Cardiac fibroblast (primary cell): ENCODE measurements at regions not wholly inside any gene's neighbourhood (a gene's known extent, or its start where the extent isn't known, plus 50 kb on each side); places are given as distances from the start of the nearest gene placed in this dataset.
"Not testable (repeated sequence)": the region's sequence is repeated elsewhere in the genome, so short reads cannot be mapped to it uniquely, and the experiment has no call there.

ENCODE experiments used
- DNase-seq, 2 donors: peaks; one replicate each; pipeline versions ENCODE4 v3.0.0 to v3.0.0-alpha.2; 2010; ENCODE audit warnings: low read depth in 2 of 2
- H3K4me3 ChIP-seq, 2 donors: replicated peaks in 1 of 2; 1 replicate in 1 of 2; 2 replicates in 1 of 2; pipeline ENCODE4 v1.5.1; 2011; ENCODE audit warnings: low read depth in 2 of 2, low read length in 2 of 2, mild to moderate bottlenecking in 2 of 2, moderate library complexity in 1 of 2
- TF ChIP-seq, protein P1 (sequence below): IDR thresholded peaks from one replicate; pipeline ENCODE4 v1.5.1; 2011; ENCODE audit warnings: low read depth, mild to moderate bottlenecking, low read length, inconsistent platforms

DNA sequence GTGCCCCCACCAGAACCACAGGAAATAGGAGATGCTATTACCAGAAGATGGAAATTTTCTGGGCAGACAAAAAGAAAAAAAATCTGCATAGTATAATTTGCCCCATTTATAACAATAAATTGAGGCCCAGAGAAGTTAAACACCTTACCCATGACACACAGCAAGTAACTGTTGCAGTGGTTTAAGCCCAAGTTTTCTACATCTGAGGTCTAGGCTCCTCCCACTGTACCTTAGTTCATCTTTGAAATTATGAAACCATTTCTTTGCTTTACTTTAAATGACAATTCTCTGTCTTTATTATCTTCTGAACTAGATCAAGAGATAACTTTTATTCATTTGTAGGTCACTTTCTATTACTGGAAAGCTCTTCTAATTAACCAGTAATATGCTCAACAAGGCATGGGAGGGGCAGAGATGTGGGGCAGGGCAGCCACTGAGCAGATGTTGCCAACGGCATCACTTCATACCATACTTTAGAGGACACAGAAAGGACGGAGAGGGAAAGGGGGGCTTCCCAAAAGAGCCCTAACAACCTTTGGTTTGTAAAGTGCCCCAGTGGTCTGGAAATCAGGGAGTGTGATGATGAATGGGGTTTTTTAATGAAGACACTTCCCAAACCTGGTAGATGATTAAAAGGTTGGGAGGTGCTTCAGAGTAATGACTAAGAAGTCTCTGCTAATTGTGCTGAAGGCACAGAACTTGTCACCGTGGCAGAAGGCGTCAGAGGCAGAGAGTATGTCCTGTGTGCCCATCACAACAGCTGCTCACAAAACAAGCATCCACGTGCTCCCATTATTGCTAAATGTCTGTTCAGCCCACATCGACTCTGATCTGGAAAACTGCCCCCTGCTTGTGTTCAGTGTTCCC, 342.5 kb downstream of the SHQ1 start:
- TF ChIP-seq, protein P1, sequence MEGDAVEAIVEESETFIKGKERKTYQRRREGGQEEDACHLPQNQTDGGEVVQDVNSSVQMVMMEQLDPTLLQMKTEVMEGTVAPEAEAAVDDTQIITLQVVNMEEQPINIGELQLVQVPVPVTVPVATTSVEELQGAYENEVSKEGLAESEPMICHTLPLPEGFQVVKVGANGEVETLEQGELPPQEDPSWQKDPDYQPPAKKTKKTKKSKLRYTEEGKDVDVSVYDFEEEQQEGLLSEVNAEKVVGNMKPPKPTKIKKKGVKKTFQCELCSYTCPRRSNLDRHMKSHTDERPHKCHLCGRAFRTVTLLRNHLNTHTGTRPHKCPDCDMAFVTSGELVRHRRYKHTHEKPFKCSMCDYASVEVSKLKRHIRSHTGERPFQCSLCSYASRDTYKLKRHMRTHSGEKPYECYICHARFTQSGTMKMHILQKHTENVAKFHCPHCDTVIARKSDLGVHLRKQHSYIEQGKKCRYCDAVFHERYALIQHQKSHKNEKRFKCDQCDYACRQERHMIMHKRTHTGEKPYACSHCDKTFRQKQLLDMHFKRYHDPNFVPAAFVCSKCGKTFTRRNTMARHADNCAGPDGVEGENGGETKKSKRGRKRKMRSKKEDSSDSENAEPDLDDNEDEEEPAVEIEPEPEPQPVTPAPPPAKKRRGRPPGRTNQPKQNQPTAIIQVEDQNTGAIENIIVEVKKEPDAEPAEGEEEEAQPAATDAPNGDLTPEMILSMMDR = no peak
- DNase-seq = no peak
- H3K4me3 ChIP-seq = no peak overlapping the region

GRCh38 chr3:72497501-72497900, 350.7 kb downstream of the SHQ1 start:
- DNase-seq = peak in 1 of 2 donors; percentile 42
- not testable (repeated sequence) for H3K4me3 ChIP-seq

DNA sequence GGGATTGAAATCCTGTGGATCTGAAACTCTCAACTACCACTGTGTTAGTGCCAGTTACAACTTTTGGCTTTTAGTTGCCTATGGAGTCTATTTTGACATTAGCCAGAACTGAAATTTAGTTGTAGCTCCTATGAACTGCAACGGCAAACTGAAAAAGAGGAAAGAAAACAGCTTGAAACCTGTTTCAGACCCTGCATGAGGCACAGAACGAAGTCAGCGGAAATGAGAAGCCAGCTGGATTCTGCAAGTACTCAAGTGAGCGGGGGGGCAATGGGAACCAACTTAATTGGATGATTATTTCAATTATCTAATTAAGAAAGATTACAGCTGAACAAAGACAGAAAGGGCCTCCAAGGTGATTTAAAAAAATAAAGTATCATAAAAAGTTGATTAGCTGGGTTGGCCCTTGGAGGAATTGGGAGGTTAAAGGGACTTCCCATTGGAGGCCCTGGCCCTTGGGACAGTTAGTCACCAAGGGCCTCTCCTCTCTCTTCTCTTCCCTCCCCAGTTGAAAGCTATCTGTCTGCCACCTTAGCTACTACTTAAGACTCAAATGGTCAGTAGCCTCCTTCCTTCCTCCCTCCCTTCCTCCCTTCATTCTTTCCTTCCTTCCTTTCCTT, 352.1 kb downstream of the SHQ1 start:
- DNase-seq = no peak
- no peak overlapping the region for H3K4me3 ChIP-seq
- TF ChIP-seq, protein P1 = no peak

DNA sequence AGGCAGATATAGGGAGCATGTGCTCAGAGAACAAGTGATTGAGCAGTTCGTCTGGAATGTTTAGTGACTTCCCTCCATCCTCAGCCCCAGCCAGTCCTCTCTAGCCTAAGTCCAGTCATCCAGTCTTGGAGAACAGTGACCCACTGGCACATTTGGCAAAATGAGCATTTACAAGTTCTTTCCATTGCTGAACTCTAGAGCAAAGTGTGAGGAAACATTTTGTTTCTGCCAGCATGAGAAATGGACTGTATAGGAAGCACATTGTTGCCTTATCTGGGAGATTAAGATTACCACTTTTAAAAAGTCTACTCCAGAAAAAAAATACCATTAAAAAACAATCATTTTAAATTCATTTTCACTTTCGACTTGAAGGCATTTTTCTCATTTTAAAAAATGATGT, 353.6 kb downstream of the SHQ1 start:
- TF ChIP-seq, protein P1 = no peak
- H3K4me3 ChIP-seq = no peak overlapping the region
- DNase-seq = peak; percentile 35 to 88

GRCh38 chr3:72494130-72494529, 354.1 kb downstream of the SHQ1 start:
- H3K4me3 ChIP-seq = no peak overlapping the region
- TF ChIP-seq, protein P1 = no peak
- DNase-seq = no peak

- no peak overlapping the region for H3K4me3 ChIP-seq
- peak; percentile 94 to 95 for DNase-seq
- TF ChIP-seq, protein P1 = no peak
Measured at GRCh38 chr3:72492240-72492639, 356.0 kb downstream of the SHQ1 start.

DNA sequence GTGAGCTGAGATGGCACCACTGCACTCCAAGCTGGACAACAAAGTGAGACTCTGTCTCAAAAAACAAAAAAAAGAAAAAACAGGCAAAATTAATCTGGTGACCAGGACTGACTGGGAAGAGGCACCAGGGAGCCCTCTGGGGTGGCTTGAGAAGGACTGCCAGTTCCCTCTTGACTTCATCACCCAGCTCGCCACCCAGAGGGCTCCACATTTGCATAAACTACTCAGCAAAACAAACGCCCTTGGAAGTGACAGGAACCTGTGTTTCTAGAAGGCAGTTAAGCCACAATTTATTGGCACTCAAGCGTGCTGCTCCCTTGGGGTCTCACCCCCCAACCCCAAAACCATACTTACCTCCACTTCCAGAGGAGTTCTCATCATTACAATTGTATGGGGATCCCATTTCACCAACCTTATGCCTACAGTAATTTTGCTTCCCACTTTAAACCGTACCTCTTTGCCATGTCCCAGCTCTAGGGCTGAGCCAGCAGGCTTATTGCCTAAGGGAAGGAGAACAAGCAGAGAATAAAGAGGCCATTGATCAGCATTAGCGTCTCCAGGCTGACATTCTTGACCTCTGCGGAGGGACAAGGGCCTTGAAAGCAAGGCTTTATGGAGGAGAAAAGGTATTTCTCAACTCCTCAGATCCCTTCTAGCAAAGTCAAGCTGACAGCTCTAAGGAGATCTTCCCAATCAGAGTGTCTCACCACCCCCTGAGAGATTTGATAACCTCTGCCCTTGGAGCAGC, 357.4 kb downstream of the SHQ1 start:
- no peak overlapping the region for H3K4me3 ChIP-seq
- TF ChIP-seq, protein P1 = no peak
- no peak for DNase-seq
